ENCODE measurements at regions not wholly inside any gene's neighbourhood (a gene's known extent, or its start where the extent isn't known, plus 50 kb on each side); places are given as distances from the start of the nearest gene placed in this dataset.

DNA sequence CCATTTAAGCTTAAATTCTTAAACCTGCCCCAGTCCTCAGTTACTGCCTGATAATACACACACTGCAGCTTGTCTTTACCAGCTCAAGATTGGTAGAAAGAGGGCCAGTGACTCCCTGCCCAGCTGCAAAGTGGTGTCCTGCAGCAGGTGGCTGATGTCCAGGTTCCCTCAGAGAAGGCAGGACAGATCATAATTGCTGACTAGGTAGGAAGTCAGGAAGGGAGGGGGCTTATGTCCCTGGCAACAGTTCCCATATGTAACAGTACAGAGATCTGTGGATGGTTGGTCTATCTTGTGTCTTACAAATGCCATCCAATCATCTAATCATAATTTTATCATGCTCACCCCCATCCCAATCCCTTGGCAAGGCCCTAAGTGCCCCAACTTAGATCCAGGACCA, 492.1 kb upstream of the PPP2R3A start:
- DNase-seq (ENCODE audit: low read depth): no peak

DNA sequence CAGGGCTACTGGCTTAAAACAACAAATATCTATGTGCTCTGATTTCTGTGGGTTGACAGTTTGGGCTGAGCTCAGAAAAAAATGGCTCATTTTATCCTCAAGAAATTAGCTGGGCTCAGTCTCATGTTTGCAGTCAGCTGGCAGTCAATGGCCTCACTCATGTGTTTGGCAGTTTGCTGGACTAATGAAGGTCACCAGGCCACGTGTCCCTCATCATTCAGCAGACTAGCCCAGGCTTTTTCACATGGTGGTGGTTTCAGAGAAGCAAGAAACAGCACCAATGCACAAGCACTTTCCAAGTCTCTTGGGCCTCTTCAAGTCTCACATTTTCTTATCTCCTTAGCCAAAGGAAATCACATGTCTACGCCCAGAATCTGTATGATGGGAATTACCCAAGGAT, 478.3 kb upstream of the PPP2R3A start:
- DNase-seq (ENCODE audit: low read depth): no peak

DNA sequence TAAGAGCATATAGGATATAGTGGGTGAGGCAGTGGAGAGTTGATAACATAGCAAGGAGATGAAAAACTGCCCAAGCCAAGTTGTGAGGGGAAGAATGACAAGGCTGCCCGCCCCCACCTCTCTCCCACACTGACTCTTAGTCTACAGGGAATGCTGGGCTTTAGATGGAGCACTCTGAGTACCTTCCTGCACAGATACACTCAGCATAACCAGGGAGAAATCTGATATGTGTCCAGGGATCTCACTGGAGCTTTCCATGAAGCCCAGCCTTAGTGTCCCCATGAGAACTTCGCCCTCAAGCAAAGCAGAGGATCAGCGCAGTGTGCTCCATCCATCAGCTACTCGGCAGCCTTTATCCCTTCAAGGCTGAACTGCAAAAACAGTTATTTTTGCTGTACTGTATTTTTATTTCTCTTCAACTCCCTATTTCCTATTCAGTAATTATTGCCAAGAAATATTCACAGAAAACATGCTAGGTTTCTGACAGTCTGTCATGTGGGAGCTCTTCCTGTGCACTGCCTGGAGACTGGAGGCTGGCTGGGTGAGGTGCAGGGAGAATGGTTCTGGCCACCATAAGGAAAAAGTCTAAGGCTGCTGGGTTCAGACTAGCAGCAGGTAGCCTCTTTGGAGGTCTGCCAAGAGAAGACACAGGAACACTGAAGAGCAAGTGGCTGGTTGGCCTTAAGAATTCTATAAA, 475.2 kb upstream of the PPP2R3A start:
- DNase-seq (ENCODE audit: low read depth): no peak

DNA sequence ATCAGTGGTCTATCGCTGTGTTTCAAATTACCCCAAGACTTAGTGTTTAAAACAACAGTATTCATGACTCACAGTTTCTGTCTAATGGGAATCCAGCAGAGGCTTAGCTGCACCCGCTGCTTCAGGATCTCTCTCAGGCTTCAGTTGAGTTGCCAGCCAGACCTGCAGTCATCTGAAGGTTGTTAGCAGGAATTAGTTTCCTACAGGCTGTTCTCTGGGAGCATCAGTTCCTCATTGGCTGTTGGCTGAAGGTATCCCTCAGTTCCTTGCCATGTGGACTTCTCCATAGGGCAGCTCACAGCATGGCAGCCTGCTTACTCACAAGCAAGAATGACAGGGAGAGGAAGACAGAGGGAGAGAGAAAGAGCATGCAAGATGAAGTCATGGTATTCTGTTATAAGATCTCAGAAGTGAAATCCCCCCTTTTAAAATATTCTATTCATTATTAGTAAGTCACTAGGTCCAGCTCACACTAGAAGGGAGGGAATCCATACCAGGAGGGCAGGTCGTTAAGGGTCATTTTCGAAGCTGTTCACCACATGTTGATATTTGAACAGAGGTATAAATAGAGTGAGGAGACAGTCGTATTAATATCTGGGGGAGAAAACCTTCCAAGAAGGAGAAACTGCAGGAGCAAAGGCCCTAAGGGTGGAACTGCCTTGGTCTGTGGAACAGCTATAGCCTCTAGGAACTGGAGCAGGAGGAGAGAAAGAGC, 473.9 kb upstream of the PPP2R3A start:
- DNase-seq (ENCODE audit: low read depth): no peak

DNA sequence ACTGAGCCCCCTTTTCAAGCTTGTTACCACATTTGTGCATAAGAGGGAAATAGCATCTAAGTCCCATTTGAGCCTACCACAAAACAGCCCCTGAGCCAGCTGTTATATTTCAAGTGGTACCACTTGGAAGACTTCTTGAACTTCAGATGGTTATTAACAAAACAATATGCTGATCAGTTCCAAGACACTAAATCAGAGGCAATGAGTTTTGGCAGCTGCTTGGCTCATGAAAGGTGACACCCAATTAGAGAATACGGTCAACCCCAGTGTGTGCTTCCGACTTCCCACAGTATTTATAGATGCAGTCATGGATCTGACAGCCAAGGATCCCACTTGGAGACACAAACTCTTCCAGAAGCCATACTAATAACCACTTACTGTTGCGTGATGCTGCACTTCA, 469.6 kb upstream of the PPP2R3A start:
- no peak for DNase-seq (ENCODE audit: low read depth)

DNA sequence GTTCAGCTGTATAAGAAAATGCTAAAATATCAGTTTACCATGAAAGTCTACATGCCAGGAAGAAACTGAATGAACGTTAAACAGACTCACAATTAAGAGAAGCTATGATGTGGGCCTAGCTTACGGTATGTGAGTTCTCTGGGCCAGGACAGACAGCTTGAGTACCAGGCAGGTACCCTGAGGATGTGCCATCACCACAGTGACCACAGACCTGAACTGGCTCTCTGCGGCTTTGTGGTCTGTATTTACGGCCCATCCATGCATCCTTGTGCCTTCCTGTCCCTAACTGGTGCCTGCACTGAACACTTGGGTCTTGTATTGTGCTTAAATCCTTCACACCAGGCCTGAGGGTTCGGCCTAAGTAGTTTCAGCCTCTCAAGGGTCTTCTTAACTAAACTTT, 467.5 kb upstream of the PPP2R3A start:
- no peak for DNase-seq (ENCODE audit: low read depth)

DNA sequence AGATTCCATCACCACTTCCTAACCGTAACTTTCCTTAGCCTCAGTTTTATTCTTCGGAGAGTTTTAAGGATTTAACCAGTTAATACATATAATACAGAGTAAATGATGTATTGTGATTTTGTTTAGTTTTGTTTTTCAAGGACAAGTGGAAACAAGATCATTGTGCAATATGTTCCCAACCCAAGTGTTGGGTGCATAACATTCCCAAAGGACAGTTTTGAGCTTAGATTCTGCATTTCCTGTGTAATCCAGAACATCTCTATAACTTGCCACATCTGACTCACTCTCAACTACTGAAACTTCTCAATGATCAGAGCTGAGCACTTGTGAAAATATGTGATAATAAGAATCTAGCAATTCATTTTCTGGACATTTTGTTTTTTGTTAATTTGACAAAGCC, 466.1 kb upstream of the PPP2R3A start:
- no peak for DNase-seq (ENCODE audit: low read depth)

DNA sequence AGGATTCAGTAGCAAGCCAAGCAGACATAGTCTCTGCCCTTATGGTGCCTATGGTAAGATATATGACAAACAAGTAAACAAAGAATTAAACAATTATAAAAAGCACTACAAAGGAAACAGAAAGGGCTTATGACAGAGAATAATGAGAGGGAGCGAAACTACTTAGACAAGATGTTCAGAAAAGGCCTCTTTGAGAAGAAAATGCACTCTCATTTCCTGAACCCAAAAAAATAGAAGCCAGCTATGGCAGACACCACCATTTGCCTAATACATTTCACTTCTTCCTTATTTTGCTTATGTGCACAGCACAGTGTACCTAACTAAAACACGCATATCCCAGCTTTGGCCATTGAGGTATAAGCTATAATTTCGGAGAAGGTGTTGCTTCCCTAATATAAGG, 465.5 kb upstream of the PPP2R3A start:
- no peak for DNase-seq (ENCODE audit: low read depth)

DNA sequence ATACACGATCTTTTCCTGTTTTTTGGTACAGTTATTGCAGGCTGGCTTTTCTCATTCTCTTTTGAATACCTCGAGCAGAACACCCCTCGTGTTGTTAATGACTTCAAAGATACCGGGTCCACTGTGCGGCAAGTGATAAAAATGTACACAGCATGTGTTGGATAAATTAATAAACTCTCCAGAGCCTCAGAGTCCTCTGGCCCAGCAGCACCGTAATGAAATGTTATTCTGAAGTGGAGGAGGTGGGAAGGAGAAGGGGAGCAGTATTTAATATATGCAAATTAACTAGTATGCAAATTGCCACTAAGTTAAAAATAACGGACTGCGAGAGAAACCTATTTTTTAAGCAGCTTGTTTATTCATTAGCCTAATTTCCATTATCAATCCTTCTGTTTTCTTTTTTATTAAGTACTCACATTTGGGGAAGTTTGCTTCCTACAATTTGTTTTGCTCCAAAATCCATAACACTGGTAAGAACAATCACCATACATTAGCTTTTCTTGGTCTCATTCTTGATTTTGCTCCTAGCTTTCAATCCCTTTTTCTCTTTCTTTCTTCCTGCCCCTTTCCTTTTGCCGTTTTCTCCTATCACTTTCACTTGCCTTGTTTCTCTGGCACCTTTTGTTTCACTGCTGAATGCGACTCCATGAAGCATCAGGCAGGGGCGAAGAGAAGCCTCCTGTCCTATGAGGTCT, 462.3 kb upstream of the PPP2R3A start:
- no peak for DNase-seq (ENCODE audit: low read depth)

DNA sequence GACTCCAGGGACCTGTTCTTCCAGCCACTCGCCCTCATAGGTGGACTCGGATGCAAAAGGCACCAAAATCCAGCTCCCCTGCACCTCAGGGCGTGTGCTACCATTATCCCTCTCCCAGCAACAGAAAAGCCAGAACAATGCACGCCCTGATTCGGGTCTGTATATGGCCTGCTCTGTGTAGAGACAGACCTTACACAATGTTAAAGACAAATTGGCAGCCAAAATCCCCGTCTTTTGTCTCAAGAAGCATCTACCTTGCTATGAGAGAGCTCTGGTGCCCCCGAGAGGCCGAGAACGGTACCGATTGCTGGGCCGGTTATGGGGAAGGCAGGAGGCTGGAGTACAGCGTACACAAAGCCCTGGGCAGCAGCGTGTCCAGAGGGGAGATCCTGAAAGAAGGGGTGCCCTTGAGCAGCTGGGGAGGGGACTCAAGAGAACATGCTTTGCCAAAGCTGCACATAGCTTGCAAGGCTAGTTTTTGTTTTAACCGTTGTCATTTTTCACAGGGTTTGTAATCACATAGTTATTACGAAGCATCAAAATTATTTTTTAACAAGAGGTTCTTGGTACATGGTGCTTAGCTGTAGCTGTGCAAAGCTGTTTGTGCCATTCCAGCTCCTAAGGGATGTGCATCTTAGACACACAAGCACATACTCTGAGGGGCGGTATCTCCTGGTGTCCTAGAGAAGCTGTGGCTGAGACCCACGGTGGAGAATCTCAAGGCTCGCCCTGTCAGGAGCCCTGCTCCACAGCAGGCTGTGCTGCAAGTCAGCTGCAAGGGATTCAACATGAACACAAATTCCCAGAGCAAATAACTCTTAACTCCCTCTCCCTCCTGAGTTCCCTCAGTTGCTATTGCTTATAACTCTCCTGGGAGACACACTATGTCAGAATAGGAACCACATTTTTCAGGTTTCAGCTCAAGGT, 461.5 kb upstream of the PPP2R3A start:
- peak; percentile 15 for DNase-seq (ENCODE audit: low read depth)

DNA sequence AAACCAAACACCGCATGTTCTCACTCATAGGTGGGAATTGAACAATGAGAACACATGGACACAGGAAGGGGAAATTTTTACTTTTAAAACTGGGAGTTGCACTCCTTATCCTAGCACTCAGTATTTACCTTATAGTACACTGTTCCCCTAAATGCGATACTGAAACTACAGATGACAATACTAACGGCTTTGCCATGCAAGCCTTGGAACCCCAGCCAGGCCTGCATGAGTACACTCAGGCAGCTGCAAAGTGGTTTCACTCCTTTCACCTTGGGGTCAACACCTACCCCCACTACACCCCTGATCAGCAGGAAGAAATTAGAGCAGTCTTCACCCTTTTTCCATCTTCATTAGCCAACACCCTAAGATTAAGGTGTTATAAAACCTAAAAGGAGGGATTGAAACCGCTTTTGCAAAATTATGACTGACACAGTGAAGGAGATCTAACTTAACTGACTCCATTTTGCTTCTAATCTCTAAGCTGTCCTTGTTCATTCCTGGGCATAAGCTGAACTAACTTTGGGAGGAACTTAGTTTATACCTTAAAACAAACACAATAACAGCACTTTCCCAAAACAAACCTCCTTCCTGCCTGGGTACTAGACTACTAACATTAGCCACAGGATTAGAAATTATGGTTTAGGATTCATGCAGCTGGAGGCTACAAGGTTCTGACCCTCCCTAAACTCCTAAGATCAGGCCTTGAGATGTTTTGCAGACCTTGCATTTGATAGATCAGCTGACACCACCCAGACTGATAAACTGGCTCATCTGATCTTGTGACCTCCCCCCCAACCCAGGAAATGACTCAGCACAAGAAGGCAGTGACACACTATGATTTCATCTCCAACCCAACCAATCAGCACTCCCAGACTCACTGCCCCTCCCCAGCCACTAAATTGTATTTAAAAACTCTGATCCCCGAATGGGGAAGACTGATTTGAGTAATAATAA, 452.1 kb upstream of the PPP2R3A start:
- DNase-seq (ENCODE audit: low read depth): no peak

DNA sequence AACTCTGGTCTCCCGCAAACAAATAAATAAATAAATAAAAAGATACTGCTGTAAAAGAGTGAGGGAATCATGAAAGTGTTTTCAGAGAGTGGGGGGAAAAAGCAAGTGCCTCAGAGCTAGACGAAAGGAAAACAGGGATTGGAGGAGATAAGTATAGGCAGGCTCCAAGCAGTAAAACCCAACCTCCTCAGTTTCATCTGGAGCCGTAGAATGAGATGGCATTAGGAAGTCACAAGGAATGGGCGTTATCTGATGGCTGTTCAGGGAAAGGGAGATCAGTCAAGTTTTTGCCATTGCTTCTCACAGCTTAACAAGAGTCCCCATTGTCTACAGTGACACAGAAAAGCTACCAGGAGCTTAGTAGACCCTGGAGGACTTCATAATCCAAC, 451.5 kb upstream of the PPP2R3A start:
- no peak for DNase-seq (ENCODE audit: low read depth)

DNA sequence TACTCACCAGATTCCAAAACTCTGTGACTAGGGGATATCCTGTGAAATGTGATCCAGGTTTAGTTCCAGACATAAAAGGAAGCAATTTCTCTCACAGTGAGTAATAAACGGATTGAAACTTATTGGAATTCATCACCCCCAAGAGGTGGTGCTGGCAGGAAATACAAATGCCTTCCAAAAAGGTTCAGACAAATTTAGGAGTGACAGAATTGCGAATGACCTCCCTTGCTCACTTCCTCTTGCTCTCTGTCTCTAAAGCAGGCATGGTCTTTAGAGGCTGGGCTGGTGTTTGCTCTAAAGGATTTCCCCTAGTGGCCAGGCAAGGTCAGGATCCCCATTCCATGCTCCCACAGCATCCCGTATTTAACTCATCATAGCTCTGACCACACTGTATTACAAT, 449.4 kb upstream of the PPP2R3A start:
- DNase-seq (ENCODE audit: low read depth): no peak

DNA sequence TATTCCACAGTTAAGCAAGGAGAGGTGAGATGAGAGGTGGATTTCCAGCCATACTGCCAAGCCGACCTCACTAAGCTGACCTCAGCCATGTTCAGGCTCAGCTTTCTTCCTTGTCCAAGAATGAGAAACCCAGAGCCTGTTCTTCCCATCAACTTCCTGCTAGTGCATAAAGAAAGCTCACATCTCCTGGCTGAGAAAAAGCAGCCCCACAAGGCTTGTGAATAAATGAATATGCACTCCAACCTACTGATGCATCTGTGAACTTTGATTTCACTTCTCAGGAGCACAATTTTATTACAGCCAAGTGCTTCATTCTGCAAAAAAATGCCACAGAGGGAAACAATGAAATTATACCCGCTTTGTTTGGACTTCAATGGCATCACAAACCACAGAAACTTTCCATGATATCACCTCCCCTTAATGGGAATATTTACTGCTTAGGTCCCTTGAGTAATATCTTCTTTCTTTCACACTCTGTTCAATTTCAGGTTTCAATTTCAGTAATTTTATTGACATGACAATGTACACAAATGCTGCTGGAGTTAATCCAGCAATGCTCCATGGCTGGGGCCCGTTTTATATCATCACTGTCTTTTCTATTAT, 437.0 kb upstream of the PPP2R3A start:
- no peak for DNase-seq (ENCODE audit: low read depth)

DNA sequence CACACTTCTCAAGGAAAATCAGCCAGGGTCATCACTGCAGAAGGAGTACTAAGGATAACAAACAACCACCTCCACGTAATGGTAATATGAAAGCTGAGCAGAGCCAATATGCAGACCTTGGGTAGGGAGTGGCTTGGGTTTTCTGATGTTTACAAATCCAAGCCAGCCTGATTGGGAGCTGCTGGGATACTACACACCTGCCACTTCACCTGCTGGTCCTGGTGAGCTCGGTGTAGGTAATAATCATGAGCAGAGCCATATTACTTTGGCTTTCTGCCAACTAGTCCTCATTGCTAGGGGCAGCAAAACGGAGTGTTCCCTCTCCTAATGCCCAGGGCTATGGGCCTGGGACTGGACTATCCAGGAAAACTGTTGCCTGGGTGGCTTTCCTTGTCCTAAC, 433.5 kb upstream of the PPP2R3A start:
- DNase-seq (ENCODE audit: low read depth): no peak

DNA sequence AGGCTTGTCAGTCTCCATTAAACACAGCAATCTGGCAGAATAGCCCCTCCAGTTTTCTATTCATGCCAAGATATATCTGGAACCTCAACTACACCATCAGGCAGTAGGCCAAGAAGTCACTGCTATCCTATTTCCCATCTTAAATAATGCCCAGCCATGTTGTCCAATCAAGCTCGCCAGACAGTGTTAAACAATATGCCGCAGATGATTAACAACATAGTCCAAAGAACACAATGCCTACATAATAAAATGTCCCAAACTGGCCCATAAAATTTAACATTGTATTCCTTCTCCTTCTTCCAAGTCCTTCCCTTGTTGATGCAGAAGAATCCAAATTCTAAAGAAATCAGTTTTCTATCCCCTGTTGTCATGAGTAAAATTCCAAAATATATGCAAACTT, 427.4 kb upstream of the PPP2R3A start:
- DNase-seq (ENCODE audit: low read depth): no peak

DNA sequence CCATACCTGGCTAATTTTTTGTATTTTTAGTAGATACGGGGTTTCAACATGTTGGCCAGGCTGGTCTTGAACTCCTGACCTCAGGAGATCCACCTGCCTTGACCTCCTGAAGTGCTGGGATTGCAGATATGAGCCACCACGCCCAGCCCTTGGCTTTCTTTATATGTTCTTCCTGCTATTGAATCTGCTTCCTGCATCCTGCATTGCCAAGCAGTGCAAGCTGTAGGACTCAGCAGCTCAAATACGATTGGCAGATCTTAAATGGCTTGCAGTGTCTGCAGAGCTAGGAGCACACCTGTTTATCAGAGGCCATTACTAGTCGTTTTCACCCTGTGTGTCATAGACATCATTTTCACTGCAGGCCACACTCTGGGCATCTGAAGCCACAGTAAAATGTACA, 426.2 kb upstream of the PPP2R3A start:
- DNase-seq (ENCODE audit: low read depth): no peak

DNA sequence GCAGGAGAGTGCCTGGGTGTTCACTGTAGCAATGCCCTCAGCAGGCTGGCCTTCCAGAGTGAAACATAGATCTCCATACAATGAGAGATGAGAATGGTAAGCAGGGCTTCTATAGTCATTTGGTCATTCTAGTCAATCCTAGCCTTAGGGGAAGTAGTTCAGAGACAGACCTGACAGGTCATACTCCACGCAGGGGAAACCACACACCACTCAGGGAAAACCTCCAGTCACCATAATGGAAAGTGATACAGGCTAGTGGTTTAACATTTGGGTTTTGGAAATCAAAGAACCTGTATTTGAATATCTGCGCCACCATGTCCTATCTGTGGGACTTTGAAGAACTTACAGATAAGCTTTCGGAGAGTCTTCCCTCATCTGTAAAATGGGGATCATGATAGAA, 425.7 kb upstream of the PPP2R3A start:
- no peak for DNase-seq (ENCODE audit: low read depth)

DNA sequence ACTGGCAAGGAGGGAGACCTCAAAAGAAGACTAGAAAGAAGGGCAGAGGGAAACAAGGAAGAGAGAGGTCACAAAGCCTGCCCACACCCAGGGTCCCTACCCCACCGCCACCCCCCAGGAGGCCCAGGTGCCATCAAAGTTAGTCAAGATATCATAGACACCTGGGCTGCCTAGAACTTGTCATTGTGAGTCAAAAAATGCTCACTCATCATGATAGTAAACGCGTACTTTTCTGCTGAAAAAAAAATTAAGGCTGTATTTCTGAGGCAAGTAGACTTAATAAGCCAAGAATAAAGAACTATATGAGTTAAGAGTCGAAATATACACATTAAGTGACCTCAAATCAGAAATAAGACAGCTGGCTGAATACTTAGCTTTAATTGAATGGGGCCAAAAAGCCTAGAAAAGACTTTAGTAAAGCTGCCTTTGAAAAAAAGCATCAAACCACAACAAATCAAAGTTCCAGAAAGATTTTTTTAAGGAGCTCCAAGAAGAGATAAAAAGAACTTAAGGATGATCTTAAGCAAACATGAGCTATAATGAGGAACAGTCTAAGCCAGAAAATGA, 415.5 kb upstream of the PPP2R3A start:
- no peak for DNase-seq (ENCODE audit: low read depth)

DNA sequence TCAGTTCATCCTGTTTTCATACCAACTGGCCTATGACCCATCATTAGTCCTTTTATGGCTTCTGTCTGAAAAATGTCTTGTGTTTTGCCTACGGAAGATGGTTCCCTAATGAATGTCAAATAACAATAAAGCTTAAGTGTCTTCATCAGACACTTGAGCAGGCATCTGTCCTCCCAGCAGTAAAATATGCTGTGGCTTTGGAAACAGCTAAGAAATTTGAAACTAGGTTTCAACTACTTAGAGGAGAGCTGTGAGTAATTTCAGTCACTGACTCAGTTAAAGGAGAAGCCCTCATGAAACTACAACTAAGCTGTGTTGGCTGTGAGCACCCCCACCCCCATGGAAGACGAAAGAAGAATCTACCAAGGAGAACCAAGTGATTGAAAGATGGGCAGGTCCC, 409.4 kb upstream of the PPP2R3A start:
- DNase-seq (ENCODE audit: low read depth): no peak

All from activated T-cell treated with anti-CD3 and anti-CD28 coated beads for 48 hours (primary cell).